Activated CD8-positive, alpha-beta memory T cell treated with anti-CD3 and anti-CD28 coated beads, Interleukin-2, amount 50 U/mL, for 1 hour (primary cell): ENCODE measurements at regions not wholly inside any gene's neighbourhood (a gene's known extent, or its start where the extent isn't known, plus 50 kb on each side); places are given as distances from the start of the nearest gene placed in this dataset.
"Not testable (repeated sequence)": the region's sequence is repeated elsewhere in the genome, so short reads cannot be mapped to it uniquely, and the experiment has no call there.

Experiments
- DNase-seq: peaks from one replicate; pipeline ENCODE4 v3.0.0-alpha.2; 2020; ENCODE audit errors: extremely low read depth

DNA sequence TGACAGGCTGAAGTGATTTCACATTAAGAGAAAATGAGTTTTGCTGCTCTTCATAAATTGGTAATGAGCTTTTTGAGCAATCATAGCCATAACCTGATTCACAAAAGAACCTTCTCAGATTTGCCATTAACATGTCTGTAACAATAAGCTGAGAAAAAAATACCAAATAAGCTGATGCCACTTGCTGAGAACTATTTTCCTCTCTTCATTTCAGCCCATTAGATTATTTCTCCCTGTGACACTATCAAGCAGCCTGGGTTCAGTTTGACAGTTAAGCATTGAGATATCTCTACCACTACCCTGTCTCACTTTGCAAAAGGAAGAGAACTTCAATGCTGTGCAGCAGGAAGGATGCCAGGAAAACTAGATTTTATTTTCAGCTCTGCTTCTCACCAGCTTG is 673.9 kb downstream of the TRIB2 start:
- no peak for DNase-seq

GRCh38 chr2:13401312-13401711 is 684.6 kb downstream of the TRIB2 start:
- no peak for DNase-seq

DNA sequence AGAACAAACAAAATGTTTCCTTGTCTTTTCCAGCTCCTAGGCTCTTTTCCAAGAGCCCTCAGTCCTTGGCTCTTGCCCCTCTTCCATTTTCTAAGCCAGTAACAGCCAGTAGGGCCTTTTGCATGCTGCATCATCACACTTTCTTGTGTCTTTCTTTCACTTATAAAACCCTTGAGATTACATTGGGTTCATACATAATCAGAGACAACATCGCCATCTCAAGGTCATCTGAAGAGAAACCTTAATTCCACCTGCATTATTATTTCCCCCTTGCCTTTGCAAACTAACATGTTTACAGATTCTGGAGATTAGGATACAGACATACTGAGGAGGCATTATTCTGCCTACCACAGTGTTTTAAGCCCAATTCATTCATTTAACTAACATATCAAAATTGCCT is 697.3 kb downstream of the TRIB2 start:
- DNase-seq = no peak

GRCh38 chr2:13414897-13415296 is 698.2 kb downstream of the TRIB2 start:
- no peak for DNase-seq

DNA sequence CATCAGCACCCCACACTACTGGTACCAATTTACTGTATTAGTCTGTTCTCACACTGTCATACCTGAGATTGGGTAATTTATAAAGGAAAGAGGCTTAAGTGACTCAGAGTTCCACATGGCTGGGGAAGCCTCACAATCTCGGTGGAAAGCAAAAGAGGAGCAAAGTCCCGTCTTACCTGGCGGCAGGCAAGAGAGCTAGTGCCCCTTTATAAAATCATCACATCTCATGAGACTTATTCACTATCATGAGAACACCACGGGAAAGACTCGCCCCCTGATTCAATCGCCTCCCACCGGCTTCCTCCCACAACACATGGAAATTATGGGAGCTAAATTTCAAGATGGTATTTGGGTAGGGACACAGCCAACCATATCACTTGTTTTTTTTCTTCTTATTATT is 717.2 kb downstream of the TRIB2 start:
- no peak for DNase-seq

DNA sequence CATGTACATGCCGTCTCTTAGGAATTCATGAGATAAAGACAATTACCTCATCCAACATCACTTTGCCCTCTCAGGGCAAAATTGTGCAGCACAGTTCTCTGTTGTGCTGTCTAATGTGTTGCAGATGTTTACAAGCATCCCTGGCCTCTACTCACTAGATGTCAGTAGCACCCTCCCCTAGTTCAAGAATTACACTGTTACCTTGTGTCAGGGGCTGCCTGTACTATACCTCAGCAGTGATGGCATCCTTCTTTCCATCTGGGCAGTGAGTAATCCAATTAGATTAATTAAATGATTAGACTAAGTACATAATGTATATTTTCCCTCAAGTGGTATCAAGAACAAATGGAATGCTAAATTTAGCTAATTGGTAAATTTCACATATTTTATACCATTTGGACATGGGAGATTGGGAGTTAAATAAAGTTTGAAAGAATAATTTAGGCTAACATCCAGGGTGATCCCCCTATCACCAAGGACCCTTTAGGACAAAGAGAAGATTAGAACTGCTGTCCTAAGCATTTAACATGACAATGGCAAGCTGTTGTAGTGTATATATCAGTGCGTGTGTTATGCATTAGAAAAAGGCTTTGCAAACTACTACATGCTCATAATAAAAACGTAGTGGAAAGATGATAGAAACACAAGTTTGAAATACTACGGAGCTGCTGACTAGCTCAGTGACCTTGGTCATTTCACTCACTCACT is 727.0 kb downstream of the TRIB2 start:
- not testable (repeated sequence) for DNase-seq

GRCh38 chr2:13462464-13462863 is 745.7 kb downstream of the TRIB2 start:
- DNase-seq = no peak

DNA sequence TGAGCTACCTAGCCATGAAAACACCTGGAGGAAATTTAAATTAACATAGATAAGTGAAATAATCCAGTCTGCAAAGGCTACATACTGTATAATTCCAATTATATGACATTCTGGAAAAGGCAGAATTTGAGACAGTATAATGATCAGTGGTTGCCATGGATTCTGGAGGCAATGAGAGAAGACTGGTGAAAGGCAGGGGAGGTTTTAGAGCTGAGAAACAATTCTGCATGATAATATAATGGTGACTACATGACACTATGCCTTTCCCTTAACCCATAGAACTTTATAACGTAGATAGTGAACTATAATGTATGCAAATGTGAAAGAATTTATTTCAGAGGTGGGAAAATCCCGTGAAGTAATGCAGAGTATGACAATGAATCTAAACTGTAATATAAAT is 749.3 kb downstream of the TRIB2 start:
- DNase-seq = no peak

- DNase-seq = no peak
Measured at GRCh38 chr2:13474538-13474937, 757.8 kb downstream of the TRIB2 start.

- no peak for DNase-seq
Measured at GRCh38 chr2:13480057-13480456, 763.3 kb downstream of the TRIB2 start.

- no peak for DNase-seq
Measured at GRCh38 chr2:13481201-13481600, 764.5 kb downstream of the TRIB2 start.

GRCh38 chr2:13485256-13485655 is 768.5 kb downstream of the TRIB2 start:
- DNase-seq = no peak

GRCh38 chr2:13488965-13489364 is 772.2 kb downstream of the TRIB2 start:
- no peak for DNase-seq

DNA sequence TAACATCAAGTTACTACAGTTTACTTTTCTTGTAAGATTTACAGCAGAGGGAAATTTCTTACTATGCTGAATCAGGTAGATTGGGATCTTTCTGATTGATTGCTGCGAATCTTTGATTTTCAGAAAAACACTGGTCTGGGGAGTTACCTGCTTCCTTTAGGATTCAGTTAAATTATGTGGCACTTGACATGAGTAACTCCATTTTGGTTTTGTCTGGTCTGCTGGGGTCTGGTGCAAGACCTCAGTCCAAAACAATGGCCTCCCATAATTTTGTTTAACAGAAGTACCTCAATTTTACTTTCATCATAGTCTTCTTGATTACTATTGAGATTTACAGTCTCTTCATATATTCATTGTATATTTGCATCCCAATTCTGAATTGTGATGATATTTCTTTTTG is 775.5 kb downstream of the TRIB2 start:
- no peak for DNase-seq

DNA sequence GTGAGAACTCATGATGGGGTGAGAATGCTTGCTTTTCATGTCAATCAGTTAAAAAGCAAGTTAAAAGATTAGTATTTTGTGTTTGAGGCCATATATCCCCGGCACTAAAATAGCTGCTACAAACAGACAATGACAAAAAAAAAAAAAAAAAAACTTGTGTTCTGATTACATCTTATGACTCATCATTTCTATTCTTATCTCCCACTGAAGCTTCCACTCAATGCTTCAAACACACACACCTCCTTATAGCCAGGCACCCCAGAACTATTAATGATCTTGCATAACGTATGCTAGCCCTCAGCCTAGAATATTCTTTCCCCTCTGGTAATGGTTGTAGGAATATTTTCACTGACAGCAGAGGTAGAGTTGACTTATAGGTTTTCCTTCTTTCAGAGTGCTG is 778.3 kb downstream of the TRIB2 start:
- no peak for DNase-seq

GRCh38 chr2:13504808-13505207 is 788.1 kb downstream of the TRIB2 start:
- no peak for DNase-seq

DNA sequence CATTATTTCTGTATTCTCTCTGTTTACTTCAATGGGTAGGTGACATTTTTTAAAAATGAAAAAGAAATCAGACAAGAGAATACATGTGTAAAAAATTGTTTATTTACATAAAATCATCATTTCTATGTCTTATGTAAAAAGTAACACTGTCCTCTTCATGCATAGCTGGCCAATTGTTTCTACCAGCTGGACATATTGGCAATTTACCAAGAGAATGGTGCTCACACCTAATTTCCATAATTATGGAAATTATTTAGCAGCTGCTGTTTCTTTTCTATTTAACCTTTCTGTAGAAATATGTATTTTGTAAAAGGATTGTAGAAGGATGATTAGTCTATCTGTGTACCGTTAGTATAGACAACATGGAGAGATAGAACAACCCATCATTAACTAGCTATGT is 791.9 kb downstream of the TRIB2 start:
- DNase-seq = no peak

DNA sequence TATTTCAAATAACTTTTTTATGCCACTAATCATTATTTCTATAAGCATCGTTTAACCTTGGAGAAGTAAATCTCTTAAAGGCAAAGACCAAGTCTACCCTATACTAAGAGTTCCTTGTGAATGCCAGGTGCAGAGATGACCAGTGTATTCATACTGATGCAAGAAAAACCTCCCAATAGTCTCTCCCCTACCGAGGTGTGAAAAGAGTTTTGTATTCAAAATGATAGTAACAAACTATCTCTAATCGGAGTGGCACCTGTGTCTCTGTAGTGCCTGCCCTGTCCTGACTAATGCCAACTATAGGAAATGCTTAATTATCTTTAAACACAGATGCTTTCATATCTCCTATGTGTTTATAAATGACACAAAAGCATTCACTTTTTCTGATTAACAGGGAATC is 798.5 kb downstream of the TRIB2 start:
- DNase-seq = no peak

DNA sequence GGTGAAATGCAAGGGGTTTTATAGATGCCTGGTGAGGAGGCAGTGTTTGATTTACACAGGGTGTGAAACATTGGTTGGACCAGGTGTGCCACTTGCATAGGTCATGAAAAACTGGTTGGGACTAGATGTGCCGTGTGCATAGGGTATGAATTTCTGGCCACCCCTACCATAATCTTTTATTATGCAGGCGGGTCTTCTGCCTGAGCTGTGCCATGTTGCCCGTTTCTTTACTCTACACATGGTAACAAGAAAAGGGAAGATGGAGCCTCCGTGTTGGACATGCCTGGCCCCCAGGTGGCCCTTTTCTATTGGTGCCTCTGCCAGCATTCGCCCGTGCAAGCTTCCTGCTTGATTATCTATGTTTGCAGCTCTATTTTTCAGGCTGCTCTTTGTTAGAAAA is 805.4 kb downstream of the TRIB2 start:
- DNase-seq = no peak

DNA sequence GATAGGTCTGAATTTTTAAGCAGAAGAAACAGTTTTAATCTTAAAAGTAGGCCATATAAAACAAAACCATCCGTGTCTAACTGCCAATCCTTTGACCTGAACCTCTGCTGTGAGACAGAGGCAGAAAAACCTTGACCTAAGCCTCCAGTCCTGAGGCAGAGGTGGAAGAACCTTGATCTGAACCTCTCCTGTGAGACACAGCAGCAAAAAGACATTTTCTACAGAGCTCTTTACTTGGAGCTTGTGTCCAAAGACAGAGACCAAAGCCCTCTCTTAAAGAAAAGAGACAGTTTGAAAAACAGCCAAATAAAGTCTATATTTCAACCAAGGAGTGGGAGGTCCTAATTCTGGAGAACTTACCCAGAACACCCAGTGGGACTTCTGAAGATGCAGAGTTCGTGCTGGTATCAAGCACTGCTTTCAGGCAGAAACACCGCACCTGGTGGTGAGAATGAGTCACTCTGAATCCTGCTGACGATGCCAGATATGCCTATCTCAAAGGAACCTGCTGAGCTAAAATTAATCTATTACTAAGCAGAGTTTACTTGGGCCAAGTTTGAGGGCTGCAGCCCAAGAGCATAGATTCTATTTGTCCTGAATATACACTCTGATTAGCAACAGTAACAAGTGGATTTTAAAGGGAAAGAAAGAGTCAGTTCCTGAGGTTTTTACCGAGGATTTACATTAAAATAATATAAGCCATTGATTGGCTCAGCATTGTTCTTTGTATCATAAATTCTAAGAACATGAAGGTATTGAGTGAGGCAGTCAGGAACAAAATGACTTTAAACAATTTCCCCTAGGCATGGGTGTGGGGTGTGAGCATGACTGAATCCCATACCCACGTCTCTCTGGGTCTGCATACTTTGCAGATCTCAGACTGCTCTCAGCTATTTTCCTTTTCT is 806.4 kb downstream of the TRIB2 start:
- DNase-seq = no peak

- DNase-seq = no peak
Measured at GRCh38 chr2:13524492-13524891, 807.8 kb downstream of the TRIB2 start.

DNA sequence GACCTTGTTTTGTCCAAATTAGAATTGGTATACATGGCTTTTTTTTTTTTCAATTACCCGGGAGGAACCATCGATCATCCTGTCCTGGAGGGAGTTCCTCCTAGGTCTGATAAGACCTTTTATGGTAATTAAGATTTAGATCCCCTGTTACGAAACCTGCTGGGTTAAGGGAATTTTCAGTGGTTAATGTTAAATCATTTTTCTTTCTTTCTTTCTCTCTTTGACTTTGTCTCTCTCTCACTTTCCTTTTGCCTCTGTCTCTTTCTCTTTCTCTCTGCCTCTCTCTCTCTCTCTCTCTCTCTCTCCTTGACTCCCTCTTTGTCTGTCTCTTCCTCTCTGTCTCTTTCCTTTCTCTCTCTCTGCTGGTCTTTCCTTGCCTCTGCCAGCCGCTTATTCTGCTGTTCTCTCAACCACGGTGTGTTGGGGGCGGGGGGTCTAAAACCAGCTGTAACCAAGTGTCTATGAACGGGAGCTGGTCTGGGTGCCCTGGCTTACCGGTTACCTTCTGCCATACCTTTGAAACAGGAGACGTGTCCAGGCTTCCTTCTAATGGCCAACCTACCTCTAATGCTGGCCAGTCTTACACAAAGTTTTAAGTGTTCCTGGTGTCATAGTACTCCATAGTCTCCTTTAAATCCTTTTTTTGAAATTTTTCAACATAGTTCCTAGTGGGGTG is 815.1 kb downstream of the TRIB2 start:
- not testable (repeated sequence) for DNase-seq
